Stomach (tissue), 8 donors: ENCODE measurements at regions not wholly inside any gene's neighbourhood (a gene's known extent, or its start where the extent isn't known, plus 50 kb on each side); places are given as distances from the start of the nearest gene placed in this dataset.

Experiments used
- DNase-seq, 2 donors: peaks; one replicate each; pipeline versions ENCODE4 v3.0.0 to v3.0.0-alpha.2; 2013 to 2019
- H3K27ac ChIP-seq, 5 donors: fragments of 200-600 bp in 4 of 5; sonication (generic) in 4 of 5; one replicate each; pipeline ENCODE4 v1.5.1; 2013 to 2019; ENCODE audit warnings: mild to moderate bottlenecking in 1 of 5, moderate library complexity in 1 of 5
- H3K27me3 ChIP-seq, 3 donors: fragments of 200-600 bp; sonication (generic); one replicate each; pipeline ENCODE4 v1.5.1; 2017 to 2019; ENCODE audit warnings: mixed run types in 1 of 3
- H3K36me3 ChIP-seq, 4 donors: fragments of 200-600 bp; sonication (generic); 1 replicate in 3 of 4; 2 replicates in 1 of 4; pipeline ENCODE4 v1.5.1; 2016 to 2019
- H3K4me1 ChIP-seq, 4 donors: fragments of 200-600 bp; sonication (generic); one replicate each; pipeline ENCODE4 v1.5.1; 2016 to 2019
- H3K4me3 ChIP-seq, 4 donors: fragments of 200-600 bp; sonication (generic) in 3 of 4; one replicate each; pipeline ENCODE4 v1.5.1; 2016 to 2019; ENCODE audit warnings: mild to moderate bottlenecking in 1 of 4
- H3K9me3 ChIP-seq, 4 donors: fragments of 200-600 bp; sonication (generic); one replicate each; pipeline ENCODE4 v1.5.1; 2016 to 2019
- EP300 ChIP-seq: sonication (generic); formaldehyde crosslinking; IDR thresholded peaks from one replicate; pipeline ENCODE4 v1.6.1; 2017; ENCODE audit warnings: antibody characterized with exemption
- POLR2A ChIP-seq, 4 donors: fragments of 450-650 bp; IDR thresholded peaks; one replicate each; pipeline ENCODE4 v1.6.1; 2016; ENCODE audit warnings: antibody characterized with exemption in 4 of 4, control low read depth in 2 of 4, mild to moderate bottlenecking in 1 of 4, moderate library complexity in 1 of 4
- POLR2AphosphoS5 ChIP-seq, 3 donors: sonication (generic); formaldehyde crosslinking; IDR thresholded peaks; one replicate each; pipeline ENCODE4 v1.6.1; 2016; ENCODE audit warnings: antibody characterized with exemption in 3 of 3
- WGBS, 5 donors: extraction: QIAGEN DNeasy Blood & Tissue Kit in 3 of 5; methylation state at CpG; one replicate each; pipeline versions ENCODE4 v1.1.5 to v1.1.7; 2013 to 2018; 5-methylcytosine and 5-hydroxymethylcytosine counted together
- intact Hi-C: fragments of 100-400 bp; cut with DNase I; formaldehyde crosslinking; loops from one replicate; pipeline ENCODE4 v1.15.1; 2023; ENCODE audit warnings: low total_unique reads
- TF ChIP-seq, protein P1 (sequence below), 7 experiments: fragments of 450-650 bp in 4 of 7; fragments of 200-600 bp in 3 of 7; sonication (generic) in 3 of 7; IDR thresholded peaks; one replicate each; pipeline ENCODE4 v1.5.1; 2016 to 2019; ENCODE audit warnings: antibody characterized with exemption in 7 of 7, control low read depth in 2 of 7, mild to moderate bottlenecking in 1 of 7
- donor health status: healthy with polysubstance abuse.
- donor health status: Bipolar disorder and iron deficiency.
- donor health status: healthy.

- H3K27ac ChIP-seq, result no peak overlapping the region
- TF ChIP-seq POLR2A (IDR thresholded peaks at IDR 0.05) (no peak), POLR2AphosphoS5 (IDR thresholded peaks at IDR 0.05) (no peak), EP300 (no peak)
- TF ChIP-seq, protein P1, sequence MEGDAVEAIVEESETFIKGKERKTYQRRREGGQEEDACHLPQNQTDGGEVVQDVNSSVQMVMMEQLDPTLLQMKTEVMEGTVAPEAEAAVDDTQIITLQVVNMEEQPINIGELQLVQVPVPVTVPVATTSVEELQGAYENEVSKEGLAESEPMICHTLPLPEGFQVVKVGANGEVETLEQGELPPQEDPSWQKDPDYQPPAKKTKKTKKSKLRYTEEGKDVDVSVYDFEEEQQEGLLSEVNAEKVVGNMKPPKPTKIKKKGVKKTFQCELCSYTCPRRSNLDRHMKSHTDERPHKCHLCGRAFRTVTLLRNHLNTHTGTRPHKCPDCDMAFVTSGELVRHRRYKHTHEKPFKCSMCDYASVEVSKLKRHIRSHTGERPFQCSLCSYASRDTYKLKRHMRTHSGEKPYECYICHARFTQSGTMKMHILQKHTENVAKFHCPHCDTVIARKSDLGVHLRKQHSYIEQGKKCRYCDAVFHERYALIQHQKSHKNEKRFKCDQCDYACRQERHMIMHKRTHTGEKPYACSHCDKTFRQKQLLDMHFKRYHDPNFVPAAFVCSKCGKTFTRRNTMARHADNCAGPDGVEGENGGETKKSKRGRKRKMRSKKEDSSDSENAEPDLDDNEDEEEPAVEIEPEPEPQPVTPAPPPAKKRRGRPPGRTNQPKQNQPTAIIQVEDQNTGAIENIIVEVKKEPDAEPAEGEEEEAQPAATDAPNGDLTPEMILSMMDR (IDR thresholded peaks at IDR 0.05), result no peak
- H3K4me3 ChIP-seq, result no peak overlapping the region
- intact Hi-C loops, result no loop called here
- H3K27me3 ChIP-seq, result no peaks in the 10 kb centered on the region
- no peak for DNase-seq
- no peaks in the 10 kb centered on the region for H3K9me3 ChIP-seq
- no peaks in the 10 kb centered on the region for H3K4me1 ChIP-seq
- no peaks in the 10 kb centered on the region for H3K36me3 ChIP-seq
Measured at GRCh38 chr14:82431031-82431430, 897.4 kb upstream of the SEL1L start.

GRCh38 chr14:82432301-82433105 is 898.9 kb upstream of the SEL1L start:
- no peak for DNase-seq
- no peaks in the 10 kb centered on the region for H3K36me3 ChIP-seq
- intact Hi-C loops, result no loop called here
- no peak overlapping the region for H3K27ac ChIP-seq
- WGBS, 5 donors, result 66 to 74% (median 73%) methylated on average over 3 of the region's 3 CpGs
- H3K4me3 ChIP-seq, result no peak overlapping the region
- H3K27me3 ChIP-seq, result no peaks in the 10 kb centered on the region
- no peaks in the 10 kb centered on the region for H3K4me1 ChIP-seq
- no peak for TF ChIP-seq POLR2A (IDR thresholded peaks at IDR 0.05)
- no peaks in the 10 kb centered on the region for H3K9me3 ChIP-seq

- H3K27me3 ChIP-seq, result no peaks in the 10 kb centered on the region
- H3K4me1 ChIP-seq, result no peaks in the 10 kb centered on the region
- DNase-seq, result no peak
- TF ChIP-seq POLR2A (IDR thresholded peaks at IDR 0.05), result no peak
- TF ChIP-seq, protein P1 (IDR thresholded peaks at IDR 0.05), result no peak
- no peak for TF ChIP-seq EP300
- TF ChIP-seq POLR2AphosphoS5 (IDR thresholded peaks at IDR 0.05), result no peak
- WGBS, 5 donors, result 82 to 92% (median 87%) methylated on average over 2 of the region's 2 CpGs
- H3K9me3 ChIP-seq, result no peaks in the 10 kb centered on the region
- no peak overlapping the region for H3K27ac ChIP-seq
- H3K36me3 ChIP-seq, result no peaks in the 10 kb centered on the region
- intact Hi-C loops, result no loop called here
- no peak overlapping the region for H3K4me3 ChIP-seq
Measured at GRCh38 chr14:82438436-82438835, 904.8 kb upstream of the SEL1L start.

DNA sequence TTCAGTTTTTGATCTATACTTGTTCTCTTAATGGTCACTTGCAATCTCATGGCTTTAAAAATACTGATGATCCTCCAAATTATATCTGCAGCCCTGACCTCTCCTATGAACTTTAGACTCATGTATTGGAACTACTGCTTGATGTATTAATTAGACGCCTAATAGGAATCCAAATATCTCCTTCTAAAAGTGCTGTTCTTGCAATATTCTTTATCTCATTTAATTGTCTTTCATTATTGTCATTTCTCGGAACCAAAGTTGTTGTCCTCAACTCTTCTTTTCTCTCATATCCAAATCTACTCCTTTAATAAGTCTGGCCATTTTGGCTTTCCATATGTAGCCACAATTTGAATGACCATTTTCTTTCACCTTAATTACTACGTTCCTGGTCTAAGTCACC is 907.6 kb upstream of the SEL1L start:
- Histone ChIP-seq H3K27me3 (no peaks in the 10 kb centered on the region), H3K27ac (no peak overlapping the region), H3K9me3 (no peaks in the 10 kb centered on the region), H3K36me3 (no peaks in the 10 kb centered on the region), H3K4me1 (no peaks in the 10 kb centered on the region), H3K4me3 (no peak overlapping the region)
- no peak for TF ChIP-seq POLR2A (IDR thresholded peaks at IDR 0.05)
- TF ChIP-seq EP300, result no peak
- no peak for TF ChIP-seq POLR2AphosphoS5 (IDR thresholded peaks at IDR 0.05)
- TF ChIP-seq, protein P1 (IDR thresholded peaks at IDR 0.05), result no peak
- intact Hi-C loops, result no loop called here
- DNase-seq, result no peak
- 82 to 95% (median 91%) methylated on average over 3 of the region's 3 CpGs for WGBS, 5 donors
